Chondrocyte (in vitro differentiated cells): ENCODE measurements at regions not wholly inside any gene's neighbourhood (a gene's known extent, or its start where the extent isn't known, plus 50 kb on each side); places are given as distances from the start of the nearest gene placed in this dataset.

Experiments used
- DNase-seq: peaks from one replicate; pipeline ENCODE4 v3.0.0; 2021; ENCODE audit warnings: mixed read lengths, low spot score
- H3K27ac Mint-ChIP-seq: one replicate; pipeline ENCODE4 v1.8.0; 2021; ENCODE audit warnings: mild to moderate bottlenecking, moderate library complexity, mixed read lengths; ENCODE audit not compliant: unreplicated experiment
- H3K27me3 Mint-ChIP-seq: 2 replicates; pipeline ENCODE4 v1.8.0; 2021; ENCODE audit warnings: low read depth, mixed read lengths
- H3K36me3 Mint-ChIP-seq: 2 replicates; pipeline ENCODE4 v1.8.0; 2021; ENCODE audit warnings: low read depth, mixed read lengths
- H3K4me1 Mint-ChIP-seq: 2 replicates; pipeline ENCODE4 v1.8.0; 2021; ENCODE audit warnings: low read depth, mild to moderate bottlenecking, mixed read lengths
- H3K4me3 Mint-ChIP-seq: one replicate; pipeline ENCODE4 v1.8.0; 2021; ENCODE audit warnings: mild to moderate bottlenecking, moderate library complexity, mixed read lengths; ENCODE audit not compliant: unreplicated experiment
- H3K9me3 Mint-ChIP-seq: 2 replicates; pipeline ENCODE4 v1.8.0; 2021; ENCODE audit warnings: low read depth, mixed read lengths
- CTCF ChIP-seq: fragments of 200-600 bp; sonication (generic); IDR thresholded peaks from 2 replicates; pipeline ENCODE4 v1.5.0; 2021; ENCODE audit warnings: antibody characterized with exemption, mild to moderate bottlenecking, moderate library complexity

- DNase-seq: no peak
- TF ChIP-seq CTCF: no peak
- H3K27ac Mint-ChIP-seq: no peak overlapping the region
- no peaks in the 10 kb centered on the region for H3K36me3 Mint-ChIP-seq
- no peaks in the 10 kb centered on the region for H3K4me1 Mint-ChIP-seq
- no peak overlapping the region for H3K4me3 Mint-ChIP-seq
- no peaks in the 10 kb centered on the region for H3K9me3 Mint-ChIP-seq
- H3K27me3 Mint-ChIP-seq: peaks cover 6% of the 10 kb centered on the region
Measured at GRCh38 chr10:118442032-118442431, 99.9 kb upstream of the FAM204A start.

- Mint-ChIP-seq H3K9me3 (no peaks in the 10 kb centered on the region), H3K4me3 (no peak overlapping the region), H3K36me3 (no peaks in the 10 kb centered on the region), H3K4me1 (no peaks in the 10 kb centered on the region), H3K27me3 (peaks cover 7% of the 10 kb centered on the region), H3K27ac (no peak overlapping the region)
- DNase-seq: no peak
- TF ChIP-seq CTCF: no peak
Measured at GRCh38 chr10:118439824-118440223, 97.7 kb upstream of the FAM204A start.

- H3K4me1 Mint-ChIP-seq: no peaks in the 10 kb centered on the region
- H3K4me3 Mint-ChIP-seq: no peak overlapping the region
- H3K36me3 Mint-ChIP-seq: no peaks in the 10 kb centered on the region
- H3K27me3 Mint-ChIP-seq: peaks cover 7% of the 10 kb centered on the region
- no peak for DNase-seq
- no peak overlapping the region for H3K27ac Mint-ChIP-seq
- no peak for TF ChIP-seq CTCF
- H3K9me3 Mint-ChIP-seq: peaks cover 2% of the 10 kb centered on the region
Measured at GRCh38 chr10:118436742-118437141, 94.6 kb upstream of the FAM204A start.

GRCh38 chr10:118430190-118430589, 88.1 kb upstream of the FAM204A start:
- H3K4me1 Mint-ChIP-seq: no peaks in the 10 kb centered on the region
- no peak for TF ChIP-seq CTCF
- no peaks in the 10 kb centered on the region for H3K36me3 Mint-ChIP-seq
- DNase-seq: no peak
- H3K27ac Mint-ChIP-seq: no peak overlapping the region
- H3K9me3 Mint-ChIP-seq: peaks cover 7% of the 10 kb centered on the region
- no peak overlapping the region for H3K4me3 Mint-ChIP-seq
- peaks cover 2% of the 10 kb centered on the region for H3K27me3 Mint-ChIP-seq

DNA sequence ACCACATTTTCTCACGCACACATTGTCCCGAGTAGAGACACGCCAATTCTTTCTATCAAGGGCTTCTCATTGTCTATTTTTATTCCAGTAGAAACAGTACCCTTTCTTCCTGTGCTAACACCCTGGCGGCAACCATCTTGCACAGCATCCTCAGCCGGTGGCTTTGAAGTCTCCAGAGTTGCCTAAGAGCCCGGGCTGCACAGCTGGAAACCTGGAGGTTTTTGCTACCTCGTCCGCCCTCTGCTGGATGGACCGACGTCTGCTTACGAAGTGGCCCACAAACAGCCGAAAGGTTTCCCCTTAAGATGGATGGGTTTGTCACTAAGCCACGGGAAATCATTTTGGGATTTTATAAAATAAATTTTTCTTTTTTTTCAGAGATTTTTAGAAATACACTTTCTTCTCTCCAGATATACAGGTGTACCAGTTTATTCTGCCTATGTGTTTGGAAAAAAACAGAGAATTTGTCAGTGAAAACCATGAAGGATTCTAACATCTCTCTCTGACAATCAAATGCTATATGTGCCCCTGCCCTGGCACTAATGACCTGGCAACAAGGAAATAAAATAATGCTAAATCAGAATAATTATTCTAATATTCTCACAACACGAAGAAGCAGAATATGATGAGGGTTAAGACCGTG, 81.8 kb upstream of the FAM204A start:
- Mint-ChIP-seq H3K4me1 (peaks cover 3% of the 10 kb centered on the region), H3K4me3 (no peak overlapping the region)

More for the DNA sequence above, 81.8 kb upstream of the FAM204A start:
- peak; percentile 92 for TF ChIP-seq CTCF
- H3K9me3 Mint-ChIP-seq: peaks cover 2% of the 10 kb centered on the region
- H3K36me3 Mint-ChIP-seq: no peaks in the 10 kb centered on the region
- DNase-seq: peak; percentile 80
- H3K27me3 Mint-ChIP-seq: peaks cover 6% of the 10 kb centered on the region
- H3K27ac Mint-ChIP-seq: no peak overlapping the region
